Kidney (tissue), 13 donors: ENCODE measurements at regions not wholly inside any gene's neighbourhood (a gene's known extent, or its start where the extent isn't known, plus 50 kb on each side); places are given as distances from the start of the nearest gene placed in this dataset.
A peak's percentile ranks its signal among the peaks of the same experiment; 100 is the strongest.

Experiments used
- DNase-seq, 5 donors: peaks; one replicate each; pipeline ENCODE4 v3.0.0-alpha.2; 2013 to 2020
- FAIRE-seq: peaks from 2 replicates; lab custom pipeline; 2012; peaks lifted over from hg19 to GRCh38; lab: Jason Lieb, UNC
- H3K27ac ChIP-seq, 2 donors: one replicate each; pipeline ENCODE4 v1.7.0; 2013; ENCODE audit warnings: low read depth in 2 of 2, low read length in 2 of 2, inconsistent platforms in 1 of 2
- H3K27me3 ChIP-seq: one replicate; pipeline ENCODE4 v1.7.1; 2013; ENCODE audit warnings: low read length, inconsistent platforms; ENCODE audit not compliant: control insufficient read depth, insufficient read depth
- H3K36me3 ChIP-seq, 3 donors: one replicate each; pipeline versions ENCODE4 v1.7.0 to v1.7.1; 2013; ENCODE audit warnings: low read length in 3 of 3, control low read depth in 1 of 3, inconsistent platforms in 1 of 3; ENCODE audit not compliant: insufficient read depth in 3 of 3, control insufficient read depth in 2 of 3
- H3K4me1 ChIP-seq, 3 donors: one replicate each; pipeline versions ENCODE4 v1.7.0 to v1.7.1; 2013; ENCODE audit warnings: low read length in 3 of 3, inconsistent platforms in 1 of 3, low read depth in 1 of 3; ENCODE audit not compliant: control insufficient read depth in 2 of 3, insufficient read depth in 2 of 3
- H3K4me3 ChIP-seq, 3 donors: one replicate each; pipeline versions ENCODE4 v1.7.0 to v1.8.1; 2013; ENCODE audit warnings: low read length in 3 of 3, control low read depth in 1 of 3, inconsistent platforms in 1 of 3
- H3K9ac ChIP-seq, 3 donors: one replicate each; pipeline versions ENCODE4 v1.7.0 to v1.7.1; 2013; ENCODE audit warnings: low read length in 3 of 3, control low read depth in 1 of 3, inconsistent platforms in 1 of 3
- H3K9me3 ChIP-seq, 3 donors: one replicate each; pipeline versions ENCODE4 v1.7.0 to v1.7.1; 2013; ENCODE audit warnings: low read length in 3 of 3, control low read depth in 1 of 3, inconsistent platforms in 1 of 3; ENCODE audit not compliant: control insufficient read depth in 2 of 3, insufficient read depth in 1 of 3
- CTCF ChIP-seq: IDR thresholded peaks from 3 replicates; pipeline ENCODE4 v1.5.1; 2012; ENCODE audit warnings: mild to moderate bottlenecking, moderate library complexity, borderline replicate concordance; ENCODE audit not compliant: insufficient read depth; ENCODE audit errors: extremely low read depth
- intact Hi-C: fragments of 100-400 bp; cut with DNase I; formaldehyde crosslinking; loops from one replicate; pipeline ENCODE4 v1.11.1; 2022
- donor health status: control.
- donor health status: control.
- donor health status: control.
- donor health status: control.
- donor health status: control.
- donor health status: DM: yes; HTN: yes; CAD: no.
- donor health status: Normal renal cell carcinoma (clear cell type).

GRCh38 chr6:125611573-125612344, 137.7 kb upstream of the HEY2 start:
- no peak overlapping the region for H3K27ac ChIP-seq
- no peaks in the 10 kb centered on the region for H3K9me3 ChIP-seq
- peak in 4 of 5 donors; percentile 42 to 88 (median 64) for DNase-seq
- H3K4me3 ChIP-seq = peak overlapping the region in 1 of 3 donors; percentile 26
- no peak for TF ChIP-seq CTCF
- FAIRE-seq = no peak
- peaks cover 0 to 4% (median 0%) of the 10 kb centered on the region in 3 donors for H3K4me1 ChIP-seq
- no peaks in the 10 kb centered on the region for H3K27me3 ChIP-seq
- H3K9ac ChIP-seq = no peak overlapping the region
- no peaks in the 10 kb centered on the region for H3K36me3 ChIP-seq
- intact Hi-C loops = no loop called here

GRCh38 chr6:125612345-125612846, 137.0 kb upstream of the HEY2 start:
- no peak for TF ChIP-seq CTCF
- Histone ChIP-seq H3K9ac (no peak overlapping the region), H3K4me3 (no peak overlapping the region), H3K27ac (no peak overlapping the region), H3K4me1 (peaks cover 0 to 4% (median 0%) of the 10 kb centered on the region in 3 donors), H3K27me3 (no peaks in the 10 kb centered on the region), H3K9me3 (no peaks in the 10 kb centered on the region), H3K36me3 (no peaks in the 10 kb centered on the region)
- no peak for FAIRE-seq
- no peak for DNase-seq
- intact Hi-C loops = no loop called here

GRCh38 chr6:125618629-125619028, 130.8 kb upstream of the HEY2 start:
- no peak overlapping the region for H3K9ac ChIP-seq
- no peaks in the 10 kb centered on the region for H3K4me1 ChIP-seq
- no peaks in the 10 kb centered on the region for H3K9me3 ChIP-seq
- no peaks in the 10 kb centered on the region for H3K27me3 ChIP-seq
- FAIRE-seq = no peak
- H3K36me3 ChIP-seq = no peaks in the 10 kb centered on the region
- TF ChIP-seq CTCF = no peak
- H3K27ac ChIP-seq = no peak overlapping the region
- H3K4me3 ChIP-seq = no peak overlapping the region
- intact Hi-C loops = no loop called here
- no peak for DNase-seq
